B cell (primary cell): ENCODE measurements at regions not wholly inside any gene's neighbourhood (a gene's known extent, or its start where the extent isn't known, plus 50 kb on each side); places are given as distances from the start of the nearest gene placed in this dataset.

Experiments
- ATAC-seq: fragments of 200-7000 bp; cut with Tn5 transposase; one replicate; pipeline ENCODE4 v1.10.0; 2021; ENCODE audit warnings: low read depth, mild to moderate bottlenecking, moderate number of reproducible peaks, moderate library complexity
- CTCF ChIA-PET: fragments of 350-600 bp; sonication (Branson Sonifier 250); formaldehyde crosslinking; loops from one replicate; lab custom pipeline; 2021; ENCODE audit warnings: antibody characterized with exemption, inconsistent platforms; lab: Charles Lee
- POLR2A ChIA-PET: fragments of 350-600 bp; sonication (Branson Sonifier 250); formaldehyde crosslinking; loops from one replicate; lab custom pipeline; 2021; ENCODE audit warnings: antibody characterized with exemption; lab: Charles Lee
- DNase-seq: peaks from one replicate; pipeline ENCODE4 v3.0.0; 2013
- H2AFZ ChIP-seq: 2 replicates; pipeline ENCODE4 v1.6.1; 2012; ENCODE audit warnings: mild to moderate bottlenecking, low read depth, low read length; ENCODE audit not compliant: insufficient read depth, poor library complexity, severe bottlenecking
- H3K27ac ChIP-seq, 2 donors: 1 replicate in 1 of 2; 2 replicates in 1 of 2; pipeline ENCODE4 v1.5.1; 2012 to 2013; ENCODE audit warnings: low read length in 2 of 2, mild to moderate bottlenecking in 2 of 2, moderate library complexity in 1 of 2
- H3K27me3 ChIP-seq, 4 experiments: fragments of 200-600 bp in 1 of 4; sonication (generic) in 1 of 4; replicated peaks in 1 of 4; 1 replicate in 2 of 4; 2 replicates in 2 of 4; pipeline versions ENCODE4 v1.6.1 to v1.7.0; 2013 to 2016; ENCODE audit warnings: low read length in 3 of 4, mild to moderate bottlenecking in 2 of 4, mixed read lengths in 1 of 4, moderate library complexity in 1 of 4; ENCODE audit not compliant: insufficient read depth in 4 of 4, control insufficient read depth in 3 of 4; ENCODE audit errors: control extremely low read depth in 1 of 4
- H3K36me3 ChIP-seq, 2 experiments: replicated peaks in 1 of 2; 1 replicate in 1 of 2; 2 replicates in 1 of 2; pipeline versions ENCODE4 v1.6.1 to v1.7.1; 2013; ENCODE audit warnings: low read length in 1 of 2; ENCODE audit not compliant: insufficient read depth in 2 of 2, control insufficient read depth in 1 of 2; ENCODE audit errors: control extremely low read depth in 1 of 2, extremely low read depth in 1 of 2
- H3K4me1 ChIP-seq, 2 donors: fragments of 200-600 bp in 1 of 2; sonication (generic) in 1 of 2; 1 replicate in 1 of 2; 2 replicates in 1 of 2; pipeline versions ENCODE4 v1.5.1 to v1.6.1; 2013 to 2017; ENCODE audit warnings: low read length in 2 of 2; ENCODE audit not compliant: control insufficient read depth in 2 of 2, insufficient read depth in 2 of 2
- H3K4me2 ChIP-seq: replicated peaks from 2 replicates; pipeline ENCODE3; 2012; ENCODE audit warnings: mild to moderate bottlenecking, low read depth, low read length; ENCODE audit not compliant: poor library complexity, severe bottlenecking
- H3K4me3 ChIP-seq, 5 experiments: fragments of 200-600 bp in 1 of 5; sonication (generic) in 1 of 5; 1 replicate in 3 of 5; 2 replicates in 2 of 5; pipeline versions ENCODE4 v1.5.1 to v1.7.0; 2011 to 2016; ENCODE audit warnings: low read length in 4 of 5, mild to moderate bottlenecking in 4 of 5, low read depth in 2 of 5, control low read depth in 1 of 5, moderate library complexity in 1 of 5; ENCODE audit not compliant: insufficient read depth in 1 of 5; ENCODE audit errors: control extremely low read depth in 1 of 5, extremely low read depth in 1 of 5
- H3K79me2 ChIP-seq: fragments of 200-600 bp; sonication (generic); one replicate; pipeline ENCODE4 v1.6.0; 2016; ENCODE audit warnings: low read length; ENCODE audit not compliant: control insufficient read depth, insufficient read depth
- H3K9ac ChIP-seq: fragments of 200-600 bp; sonication (generic); 2 replicates; pipeline ENCODE4 v1.6.1; 2017; ENCODE audit warnings: mild to moderate bottlenecking, low read length, moderate library complexity
- H3K9me3 ChIP-seq, 3 donors: one replicate each; pipeline versions ENCODE4 v1.6.1 to v1.7.1; 2013; ENCODE audit warnings: low read length in 2 of 3; ENCODE audit not compliant: control insufficient read depth in 2 of 3, insufficient read depth in 1 of 3; ENCODE audit errors: control extremely low read depth in 1 of 3
- H4K20me1 ChIP-seq: 2 replicates; pipeline ENCODE4 v1.6.0; 2012; ENCODE audit warnings: mild to moderate bottlenecking, low read length; ENCODE audit not compliant: insufficient read depth, control insufficient read depth, poor library complexity, severe bottlenecking
- H3K27ac Mint-ChIP-seq: one replicate; pipeline ENCODE4 v1.8.0; 2021; ENCODE audit warnings: mixed read lengths
- H3K27me3 Mint-ChIP-seq: one replicate; pipeline ENCODE4 v1.8.0; 2021; ENCODE audit warnings: mixed read lengths
- H3K4me1 Mint-ChIP-seq: one replicate; pipeline ENCODE4 v1.8.0; 2021; ENCODE audit warnings: mixed read lengths
- H3K4me3 Mint-ChIP-seq: one replicate; pipeline ENCODE4 v1.8.0; 2021; ENCODE audit warnings: mixed read lengths
- H3K9me3 Mint-ChIP-seq: one replicate; pipeline ENCODE4 v1.8.0; 2022; ENCODE audit warnings: mixed read lengths; ENCODE audit not compliant: insufficient read depth
- EZH2 ChIP-seq: IDR thresholded peaks from 2 replicates; pipeline ENCODE4 v1.6.1; 2012; ENCODE audit warnings: borderline replicate concordance, low read depth, mild to moderate bottlenecking, moderate library complexity, low read length; ENCODE audit not compliant: insufficient read depth, poor library complexity, severe bottlenecking
- WGBS: methylation state at CpG from one replicate; pipeline ENCODE4 v1.1.5; 2013; ENCODE audit warnings: missing lambda C conversion rate; ENCODE audit not compliant: insufficient coverage; 5-methylcytosine and 5-hydroxymethylcytosine counted together
- intact Hi-C: fragments of 100-400 bp; cut with micrococcal nuclease; formaldehyde crosslinking; loops from one replicate; pipeline ENCODE4 v1.10.0; 2022
- TF ChIP-seq, protein P1 (sequence below): fragments of 200-600 bp; IDR thresholded peaks from one replicate; pipeline ENCODE4 v1.8.0; 2022; ENCODE audit warnings: antibody characterized with exemption, mild to moderate bottlenecking

DNA sequence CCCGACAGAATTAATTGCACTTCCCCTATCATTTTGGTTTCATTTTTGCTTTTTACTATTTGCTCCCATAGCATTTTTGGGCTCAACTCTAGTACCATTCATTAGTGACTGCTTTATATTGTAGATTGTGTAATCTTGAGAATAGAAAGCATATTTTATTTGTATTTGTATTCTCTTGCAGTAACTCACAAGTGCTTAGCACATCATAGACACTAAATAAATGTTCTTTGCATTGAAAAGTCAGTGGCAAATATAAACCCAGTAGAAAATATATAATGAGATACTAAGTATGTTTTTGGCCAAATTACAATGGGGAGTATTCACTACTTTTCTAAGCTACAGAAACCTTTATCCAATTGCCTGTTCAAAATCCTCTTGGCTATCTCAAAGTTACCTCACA is 359.7 kb upstream of the CAMK1G start:
- WGBS: no CpG with 5 or more reads among the region's 1 CpG
- ATAC-seq (no peak), DNase-seq (no peak)
- H3K9me3 Mint-ChIP-seq: no peaks in the 10 kb centered on the region
- Histone ChIP-seq H4K20me1 (no peaks in the 10 kb centered on the region), H3K4me1 (no peaks in the 10 kb centered on the region), H2AFZ (no peak overlapping the region), H3K4me3 (no peak overlapping the region), H3K79me2 (no peaks in the 10 kb centered on the region), H3K9me3 (peaks cover 0 to 7% (median 0%) of the 10 kb centered on the region in 3 donors), H3K27ac (no peak overlapping the region), H3K9ac (no peak overlapping the region), H3K36me3 (no peaks in the 10 kb centered on the region), H3K27me3 (no peaks in the 10 kb centered on the region), H3K4me2 (no peak overlapping the region)
- H3K27ac Mint-ChIP-seq: no peak overlapping the region
- intact Hi-C loops: no loop called here
- H3K4me3 Mint-ChIP-seq: no peak overlapping the region
- CTCF ChIA-PET: no interaction called here
- POLR2A ChIA-PET: no interaction called here
- H3K27me3 Mint-ChIP-seq: no peaks in the 10 kb centered on the region
- peaks cover 1% of the 10 kb centered on the region for H3K4me1 Mint-ChIP-seq
- no peak for TF ChIP-seq EZH2
- TF ChIP-seq, protein P1, sequence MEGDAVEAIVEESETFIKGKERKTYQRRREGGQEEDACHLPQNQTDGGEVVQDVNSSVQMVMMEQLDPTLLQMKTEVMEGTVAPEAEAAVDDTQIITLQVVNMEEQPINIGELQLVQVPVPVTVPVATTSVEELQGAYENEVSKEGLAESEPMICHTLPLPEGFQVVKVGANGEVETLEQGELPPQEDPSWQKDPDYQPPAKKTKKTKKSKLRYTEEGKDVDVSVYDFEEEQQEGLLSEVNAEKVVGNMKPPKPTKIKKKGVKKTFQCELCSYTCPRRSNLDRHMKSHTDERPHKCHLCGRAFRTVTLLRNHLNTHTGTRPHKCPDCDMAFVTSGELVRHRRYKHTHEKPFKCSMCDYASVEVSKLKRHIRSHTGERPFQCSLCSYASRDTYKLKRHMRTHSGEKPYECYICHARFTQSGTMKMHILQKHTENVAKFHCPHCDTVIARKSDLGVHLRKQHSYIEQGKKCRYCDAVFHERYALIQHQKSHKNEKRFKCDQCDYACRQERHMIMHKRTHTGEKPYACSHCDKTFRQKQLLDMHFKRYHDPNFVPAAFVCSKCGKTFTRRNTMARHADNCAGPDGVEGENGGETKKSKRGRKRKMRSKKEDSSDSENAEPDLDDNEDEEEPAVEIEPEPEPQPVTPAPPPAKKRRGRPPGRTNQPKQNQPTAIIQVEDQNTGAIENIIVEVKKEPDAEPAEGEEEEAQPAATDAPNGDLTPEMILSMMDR: no peak

DNA sequence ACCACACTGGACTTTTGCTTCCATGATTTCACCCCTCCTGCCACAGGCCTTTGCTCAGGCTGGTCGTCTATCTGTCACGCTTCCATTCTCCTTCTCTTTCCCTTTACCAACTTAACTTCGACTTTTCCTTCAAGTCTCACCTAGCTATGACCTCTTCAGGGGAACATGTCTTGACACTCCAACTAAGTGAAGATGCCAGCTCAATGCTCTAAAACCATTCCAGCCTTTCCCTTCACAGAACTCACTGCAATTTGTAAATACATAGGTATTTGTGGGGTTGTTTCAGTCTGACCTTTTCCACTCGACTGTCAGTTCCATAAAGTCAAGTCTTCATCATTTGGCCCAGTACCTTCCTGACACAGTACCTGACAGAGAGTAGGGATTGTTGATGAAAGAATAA is 358.6 kb upstream of the CAMK1G start:
- Histone ChIP-seq H3K79me2 (no peaks in the 10 kb centered on the region), H3K27ac (no peak overlapping the region), H3K27me3 (no peaks in the 10 kb centered on the region), H3K4me1 (no peaks in the 10 kb centered on the region), H3K9me3 (peaks cover 0 to 5% (median 0%) of the 10 kb centered on the region in 3 donors), H2AFZ (no peak overlapping the region), H3K4me3 (no peak overlapping the region), H4K20me1 (no peaks in the 10 kb centered on the region), H3K9ac (no peak overlapping the region), H3K4me2 (no peak overlapping the region), H3K36me3 (no peaks in the 10 kb centered on the region)
- WGBS: 80% methylated on average over 1 of the region's 4 CpGs
- TF ChIP-seq, protein P1: no peak
- TF ChIP-seq EZH2: no peak
- no peak for ATAC-seq
- ChIA-PET CTCF (no interaction called here), POLR2A (no interaction called here)
- no peak overlapping the region for H3K27ac Mint-ChIP-seq
- H3K4me1 Mint-ChIP-seq: peaks cover 1% of the 10 kb centered on the region
- DNase-seq: no peak
- intact Hi-C loops: no loop called here
- no peaks in the 10 kb centered on the region for H3K9me3 Mint-ChIP-seq
- H3K4me3 Mint-ChIP-seq: no peak overlapping the region
- no peaks in the 10 kb centered on the region for H3K27me3 Mint-ChIP-seq
